Heart right ventricle (tissue), 16 donors: ENCODE measurements at regions not wholly inside any gene's neighbourhood (a gene's known extent, or its start where the extent isn't known, plus 50 kb on each side); places are given as distances from the start of the nearest gene placed in this dataset.
"Not testable (repeated sequence)": the region's sequence is repeated elsewhere in the genome, so short reads cannot be mapped to it uniquely, and the experiment has no call there.

Experiments used
- ATAC-seq, 8 donors: fragments of 200-7000 bp; cut with Tn5 transposase; one replicate each; pipeline ENCODE4 v1.9.1; 2020; ENCODE audit warnings: mild to moderate bottlenecking in 8 of 8, moderate library complexity in 8 of 8, moderate number of reproducible peaks in 1 of 8
- DNase-seq, 2 donors: peaks; one replicate each; pipeline ENCODE4 v3.0.0-alpha.2; 2020
- H3K27ac ChIP-seq, 10 donors: fragments of 200-600 bp; sonication (generic) in 2 of 10; one replicate each; pipeline versions ENCODE4 v1.5.0 to v1.8.0; 2020 to 2022; ENCODE audit warnings: mild to moderate bottlenecking in 3 of 10
- H3K27me3 ChIP-seq, 7 donors: fragments of 200-600 bp; one replicate each; pipeline ENCODE4 v1.8.0; 2021 to 2022; ENCODE audit warnings: mild to moderate bottlenecking in 2 of 7
- H3K36me3 ChIP-seq, 9 donors: fragments of 200-600 bp; sonication (generic) in 1 of 9; one replicate each; pipeline versions ENCODE4 v1.5.0 to v1.8.0; 2020 to 2022; ENCODE audit warnings: mild to moderate bottlenecking in 2 of 9
- H3K4me1 ChIP-seq, 9 donors: fragments of 200-600 bp; sonication (generic) in 1 of 9; one replicate each; pipeline versions ENCODE4 v1.5.0 to v1.8.0; 2020 to 2022; ENCODE audit warnings: mild to moderate bottlenecking in 4 of 9
- H3K4me3 ChIP-seq, 10 donors: fragments of 200-600 bp; sonication (generic) in 2 of 10; one replicate each; pipeline versions ENCODE4 v1.5.0 to v1.8.0; 2020 to 2022; ENCODE audit warnings: mild to moderate bottlenecking in 7 of 10, moderate library complexity in 2 of 10
- H3K9me3 ChIP-seq, 11 donors: fragments of 200-600 bp in 10 of 11; sonication (generic) in 2 of 11; one replicate each; pipeline versions ENCODE4 v1.5.0 to v1.8.0; 2013 to 2022; ENCODE audit warnings: mild to moderate bottlenecking in 2 of 11, control low read depth in 1 of 11, moderate library complexity in 1 of 11
- WGBS, 2 donors: extraction: QIAGEN DNeasy Blood & Tissue Kit; methylation state at CpG; one replicate each; pipeline ENCODE4 v1.1.7; 2013; ENCODE audit warnings: inconsistent platforms in 1 of 2; 5-methylcytosine and 5-hydroxymethylcytosine counted together
- intact Hi-C, 10 donors: fragments of 100-400 bp; cut with DNase I; formaldehyde crosslinking; loops; one replicate each; pipeline versions ENCODE4 v1.11.1 to v1.14.2; 2022
- TF ChIP-seq, protein P1 (sequence below), 9 donors: fragments of 200-600 bp; sonication (generic) in 2 of 9; IDR thresholded peaks; one replicate each; pipeline versions ENCODE4 v1.5.0 to v1.8.0; 2021 to 2022; ENCODE audit warnings: antibody characterized with exemption in 9 of 9, mild to moderate bottlenecking in 5 of 9, moderate library complexity in 1 of 9
- donor health status: Arrhythmogenic right ventricular cardiomyopathy.
- donor health status: ischemic (EF 13 %, LVEDD 7.1; RV severe dilation, severe dysfunction).
- donor health status: healthy with polysubstance abuse.
- donor health status: DM: no; HTN: yes; CAD: no.
- donor health status: DM: no; HTN: no; CAD: no.
- donor health status: ischemic (EF 25% LVEDD 6.9; RV normal size, moderate dysfunction).
- donor health status: ischemic (EF 25% LVEDD 5.7; RV mildly dilated, moderate dysfunction).
- donor health status: healthy.
- donor health status: DM: yes; HTN: yes; CAD: no.
- donor health status: Ischemic cardiomyopathy.
- donor health status: ischemic (EF 35%, LVEDD 5.7; RV mildly dilated, moderate dysfunction).
- donor health status: nonischemic (EF 11% LVEDD 7.7; RV severe dilation, severe dysfunction).
- donor health status: DM: yes; HTN: yes; CAD: no.
- donor health status: PGD.
- donor health status: ischemic (EF 29% LVEDD 5.4; RV normal size, mild dysfunction).
- donor health status: nonischemic (EF 23%, LVEDD 6.1; RV moderate dilation, normal function).

GRCh38 chr5:101637599-101637998, 658.5 kb downstream of the SLCO4C1 start:
- intact Hi-C loops, result no loop called here
- no peaks in the 10 kb centered on the region for H3K36me3 ChIP-seq
- H3K27ac ChIP-seq, result no peak overlapping the region

GRCh38 chr5:101627770-101628169, 668.3 kb downstream of the SLCO4C1 start:
- H3K9me3 ChIP-seq, H3K4me3 ChIP-seq, H3K27me3 ChIP-seq, H3K36me3 ChIP-seq, H3K4me1 ChIP-seq, DNase-seq, intact Hi-C loops, H3K27ac ChIP-seq, ATAC-seq: not testable (repeated sequence)
- 29 to 32% methylated on average over 2 of the region's 2 CpGs for WGBS, 2 donors

More at GRCh38 chr5:101637599-101637998, 658.5 kb downstream of the SLCO4C1 start:
- ATAC-seq (no peak), DNase-seq (no peak)
- Histone ChIP-seq H3K4me3 (no peak overlapping the region), H3K27me3 (no peaks in the 10 kb centered on the region), H3K4me1 (no peaks in the 10 kb centered on the region), H3K9me3 (peaks cover 0 to under 1% (median 0%) of the 10 kb centered on the region in 11 donors)
- TF ChIP-seq, protein P1, sequence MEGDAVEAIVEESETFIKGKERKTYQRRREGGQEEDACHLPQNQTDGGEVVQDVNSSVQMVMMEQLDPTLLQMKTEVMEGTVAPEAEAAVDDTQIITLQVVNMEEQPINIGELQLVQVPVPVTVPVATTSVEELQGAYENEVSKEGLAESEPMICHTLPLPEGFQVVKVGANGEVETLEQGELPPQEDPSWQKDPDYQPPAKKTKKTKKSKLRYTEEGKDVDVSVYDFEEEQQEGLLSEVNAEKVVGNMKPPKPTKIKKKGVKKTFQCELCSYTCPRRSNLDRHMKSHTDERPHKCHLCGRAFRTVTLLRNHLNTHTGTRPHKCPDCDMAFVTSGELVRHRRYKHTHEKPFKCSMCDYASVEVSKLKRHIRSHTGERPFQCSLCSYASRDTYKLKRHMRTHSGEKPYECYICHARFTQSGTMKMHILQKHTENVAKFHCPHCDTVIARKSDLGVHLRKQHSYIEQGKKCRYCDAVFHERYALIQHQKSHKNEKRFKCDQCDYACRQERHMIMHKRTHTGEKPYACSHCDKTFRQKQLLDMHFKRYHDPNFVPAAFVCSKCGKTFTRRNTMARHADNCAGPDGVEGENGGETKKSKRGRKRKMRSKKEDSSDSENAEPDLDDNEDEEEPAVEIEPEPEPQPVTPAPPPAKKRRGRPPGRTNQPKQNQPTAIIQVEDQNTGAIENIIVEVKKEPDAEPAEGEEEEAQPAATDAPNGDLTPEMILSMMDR (IDR thresholded peaks at IDR 0.05), result no peak
- 62 to 71% methylated on average over 2 of the region's 2 CpGs for WGBS, 2 donors

GRCh38 chr5:101626572-101626971, 669.5 kb downstream of the SLCO4C1 start:
- Histone ChIP-seq H3K4me3 (no peak overlapping the region), H3K4me1 (no peaks in the 10 kb centered on the region), H3K27ac (no peak overlapping the region), H3K27me3 (no peaks in the 10 kb centered on the region), H3K9me3 (peaks cover 0 to 6% (median 0%) of the 10 kb centered on the region in 11 donors), H3K36me3 (no peaks in the 10 kb centered on the region)
- TF ChIP-seq, protein P1 (IDR thresholded peaks at IDR 0.05), result no peak
- intact Hi-C loops, result no loop called here
- WGBS, 2 donors, result 44 to 50% methylated on average over 1 of the region's 1 CpG
- ATAC-seq, result no peak
- no peak for DNase-seq

DNA sequence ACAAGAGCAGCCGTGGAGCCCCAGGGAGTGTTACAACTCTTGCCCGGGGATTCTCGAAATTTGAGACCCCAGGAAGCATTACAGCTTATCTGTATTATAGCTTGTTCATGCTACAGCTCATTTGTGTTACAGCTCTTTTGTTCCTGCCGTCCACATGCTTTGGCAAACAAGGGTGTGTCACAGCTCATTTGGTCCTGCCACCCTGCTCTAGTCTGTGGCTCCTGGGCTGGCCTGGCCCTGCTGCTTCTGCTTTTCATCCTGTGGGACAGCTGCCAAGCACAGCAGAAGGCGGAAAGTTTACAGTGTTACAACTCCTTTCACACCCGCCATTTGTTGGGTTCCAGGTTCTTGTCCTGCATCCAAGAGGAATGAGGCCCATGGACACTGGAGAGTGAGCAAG, 685.0 kb downstream of the SLCO4C1 start:
- ATAC-seq (no peak), DNase-seq (no peak)
- intact Hi-C loops, result no loop called here
- H3K9me3 ChIP-seq, result peaks cover 0 to 3% (median 0%) of the 10 kb centered on the region in 11 donors
- no peak overlapping the region for H3K4me3 ChIP-seq
- no peaks in the 10 kb centered on the region for H3K27me3 ChIP-seq
- no peak overlapping the region for H3K27ac ChIP-seq
- TF ChIP-seq, protein P1 (IDR thresholded peaks at IDR 0.05), result no peak
- no peaks in the 10 kb centered on the region for H3K36me3 ChIP-seq
- no peaks in the 10 kb centered on the region for H3K4me1 ChIP-seq
- WGBS, 2 donors, result 73 to 78% methylated on average over 6 of the region's 6 CpGs

- peaks cover 0 to 3% (median 0%) of the 10 kb centered on the region in 11 donors for H3K9me3 ChIP-seq
- no peaks in the 10 kb centered on the region for H3K36me3 ChIP-seq
- no peak overlapping the region for H3K4me3 ChIP-seq
- TF ChIP-seq, protein P1 (IDR thresholded peaks at IDR 0.05), result no peak
- 54 to 59% methylated on average over 1 of the region's 1 CpG for WGBS, 2 donors
- H3K4me1 ChIP-seq, result no peaks in the 10 kb centered on the region
- intact Hi-C loops, result no loop called here
- H3K27ac ChIP-seq, result no peak overlapping the region
- DNase-seq (no peak), ATAC-seq (no peak)
- no peaks in the 10 kb centered on the region for H3K27me3 ChIP-seq
These were observed 687.8 kb downstream of the SLCO4C1 start for GRCh38 chr5:101608322-101608721.
